ENCODE measurements at regions not wholly inside any gene's neighbourhood (a gene's known extent, or its start where the extent isn't known, plus 50 kb on each side); places are given as distances from the start of the nearest gene placed in this dataset.

DNA sequence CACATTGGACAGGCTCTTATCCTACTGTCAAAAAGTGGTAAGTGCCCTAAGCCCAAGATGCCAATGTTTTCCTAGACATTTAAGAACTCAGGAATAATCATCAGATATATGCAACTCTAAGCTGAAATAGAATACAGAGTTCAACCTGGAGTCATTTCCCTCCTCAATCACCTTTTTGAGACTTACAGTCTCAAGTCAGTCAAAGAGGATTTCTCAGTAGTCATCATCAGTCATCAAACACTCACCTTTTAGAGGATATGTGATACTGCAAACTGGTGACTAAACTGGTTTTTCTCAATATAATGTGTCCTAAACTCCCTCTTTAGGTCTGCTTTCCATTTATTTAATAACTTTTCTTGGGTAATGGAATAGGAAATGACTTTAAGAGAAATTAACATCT is 145.3 kb upstream of the ADAMTS5 start:
- Mint-ChIP-seq H3K4me1 (no peaks in the 10 kb centered on the region), H3K36me3 (no peaks in the 10 kb centered on the region), H3K27ac (no peak overlapping the region), H3K4me3 (no peak overlapping the region), H3K27me3 (ENCODE audit: insufficient read depth, low read depth) (no peaks in the 10 kb centered on the region), H3K9me3 (peaks cover 4% of the 10 kb centered on the region)
- no peak overlapping the region for H3K9ac ChIP-seq
- no peak overlapping the region for H3K4me3 ChIP-seq
- no peaks in the 10 kb centered on the region for H3K9me3 ChIP-seq (ENCODE audit: low read depth)
- TF ChIP-seq EZH2 (IDR thresholded peaks at IDR 0.05) (no peak), EZH2phosphoT487 (IDR thresholded peaks at IDR 0.05) (no peak)
- TF ChIP-seq, protein P1, sequence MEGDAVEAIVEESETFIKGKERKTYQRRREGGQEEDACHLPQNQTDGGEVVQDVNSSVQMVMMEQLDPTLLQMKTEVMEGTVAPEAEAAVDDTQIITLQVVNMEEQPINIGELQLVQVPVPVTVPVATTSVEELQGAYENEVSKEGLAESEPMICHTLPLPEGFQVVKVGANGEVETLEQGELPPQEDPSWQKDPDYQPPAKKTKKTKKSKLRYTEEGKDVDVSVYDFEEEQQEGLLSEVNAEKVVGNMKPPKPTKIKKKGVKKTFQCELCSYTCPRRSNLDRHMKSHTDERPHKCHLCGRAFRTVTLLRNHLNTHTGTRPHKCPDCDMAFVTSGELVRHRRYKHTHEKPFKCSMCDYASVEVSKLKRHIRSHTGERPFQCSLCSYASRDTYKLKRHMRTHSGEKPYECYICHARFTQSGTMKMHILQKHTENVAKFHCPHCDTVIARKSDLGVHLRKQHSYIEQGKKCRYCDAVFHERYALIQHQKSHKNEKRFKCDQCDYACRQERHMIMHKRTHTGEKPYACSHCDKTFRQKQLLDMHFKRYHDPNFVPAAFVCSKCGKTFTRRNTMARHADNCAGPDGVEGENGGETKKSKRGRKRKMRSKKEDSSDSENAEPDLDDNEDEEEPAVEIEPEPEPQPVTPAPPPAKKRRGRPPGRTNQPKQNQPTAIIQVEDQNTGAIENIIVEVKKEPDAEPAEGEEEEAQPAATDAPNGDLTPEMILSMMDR (IDR thresholded peaks at IDR 0.05), result no peak
- DNase-seq (ENCODE audit: low spot score), result no peak
- no peak overlapping the region for H3K4me2 ChIP-seq
- no peaks in the 10 kb centered on the region for H3K4me1 ChIP-seq
- no peaks in the 10 kb centered on the region for H3K36me3 ChIP-seq
- H3K27me3 ChIP-seq, result no peaks in the 10 kb centered on the region
- H3F3A ChIP-seq (ENCODE audit: low read depth), result no peaks in the 10 kb centered on the region
- no peaks in the 10 kb centered on the region for H4K20me1 ChIP-seq (ENCODE audit: low read depth)
- H3K79me2 ChIP-seq (ENCODE audit: low read depth), result no peaks in the 10 kb centered on the region
- no peak overlapping the region for H3K27ac ChIP-seq
- H2AFZ ChIP-seq (replicated peaks), result no peak overlapping the region

DNA sequence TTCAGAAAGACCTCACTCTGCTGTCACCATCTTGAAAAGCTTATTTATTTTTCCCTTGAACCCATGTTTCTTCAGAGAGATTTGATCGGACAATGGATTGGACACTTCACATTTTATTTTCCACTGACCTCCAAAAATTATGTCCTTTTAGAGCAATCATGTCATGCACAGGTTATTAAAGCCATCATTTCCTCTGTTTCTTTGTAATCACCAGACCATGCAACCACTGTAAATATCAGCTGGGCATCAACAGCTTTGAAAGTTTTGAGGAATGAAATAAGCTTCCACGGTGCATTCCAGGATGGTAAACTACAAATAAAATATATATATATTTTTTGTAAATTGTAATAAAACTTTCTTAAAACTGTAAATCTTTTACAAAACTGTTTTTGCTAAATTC is 144.1 kb upstream of the ADAMTS5 start:
- Histone ChIP-seq H4K20me1 (ENCODE audit: low read depth) (no peaks in the 10 kb centered on the region), H3K9ac (no peak overlapping the region), H3K4me3 (no peak overlapping the region), H3K27me3 (no peaks in the 10 kb centered on the region), H3K9me3 (ENCODE audit: low read depth) (no peaks in the 10 kb centered on the region), H3K36me3 (no peaks in the 10 kb centered on the region), H3K4me2 (no peak overlapping the region), H3F3A (ENCODE audit: low read depth) (no peaks in the 10 kb centered on the region), H3K79me2 (ENCODE audit: low read depth) (no peaks in the 10 kb centered on the region), H3K27ac (no peak overlapping the region), H2AFZ (replicated peaks) (no peak overlapping the region), H3K4me1 (no peaks in the 10 kb centered on the region)
- H3K9me3 Mint-ChIP-seq, result no peaks in the 10 kb centered on the region
- no peak overlapping the region for H3K27ac Mint-ChIP-seq
- TF ChIP-seq, protein P1 (IDR thresholded peaks at IDR 0.05), result no peak
- TF ChIP-seq EZH2phosphoT487 (IDR thresholded peaks at IDR 0.05) (no peak), EZH2 (IDR thresholded peaks at IDR 0.05) (no peak)
- H3K36me3 Mint-ChIP-seq, result no peaks in the 10 kb centered on the region
- DNase-seq (ENCODE audit: low spot score), result no peak
- no peaks in the 10 kb centered on the region for H3K4me1 Mint-ChIP-seq
- H3K27me3 Mint-ChIP-seq (ENCODE audit: insufficient read depth, low read depth), result no peaks in the 10 kb centered on the region
- no peak overlapping the region for H3K4me3 Mint-ChIP-seq

DNA sequence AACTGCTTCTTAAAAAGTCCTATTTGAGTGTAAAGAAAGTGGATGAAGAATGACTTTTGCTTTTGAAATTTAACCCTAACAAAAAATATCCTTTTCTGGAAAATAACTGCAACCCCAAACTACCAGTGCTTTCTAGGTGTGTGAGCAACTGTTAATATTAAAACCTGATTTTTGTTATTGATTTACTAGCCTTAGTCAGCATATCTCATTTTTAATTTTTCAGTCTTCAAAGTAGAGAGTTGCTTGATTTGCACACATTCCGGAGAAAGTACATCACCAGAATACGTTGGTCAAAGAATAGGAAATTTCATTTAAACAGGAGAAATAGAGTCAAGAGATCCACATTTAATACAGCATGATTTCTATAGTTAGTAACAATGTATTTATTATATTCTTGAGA is 141.8 kb upstream of the ADAMTS5 start:
- Histone ChIP-seq H3K79me2 (ENCODE audit: low read depth) (no peaks in the 10 kb centered on the region), H4K20me1 (ENCODE audit: low read depth) (no peaks in the 10 kb centered on the region), H3K27me3 (no peaks in the 10 kb centered on the region), H3F3A (ENCODE audit: low read depth) (no peaks in the 10 kb centered on the region), H3K4me3 (no peak overlapping the region), H3K36me3 (no peaks in the 10 kb centered on the region), H3K9ac (no peak overlapping the region), H3K4me1 (peaks cover 7% of the 10 kb centered on the region), H3K9me3 (ENCODE audit: low read depth) (no peaks in the 10 kb centered on the region), H2AFZ (replicated peaks) (no peak overlapping the region), H3K4me2 (no peak overlapping the region), H3K27ac (no peak overlapping the region)
- H3K27me3 Mint-ChIP-seq (ENCODE audit: insufficient read depth, low read depth), result no peaks in the 10 kb centered on the region
- H3K4me1 Mint-ChIP-seq, result no peaks in the 10 kb centered on the region
- no peaks in the 10 kb centered on the region for H3K36me3 Mint-ChIP-seq
- no peak overlapping the region for H3K27ac Mint-ChIP-seq
- no peak for DNase-seq (ENCODE audit: low spot score)
- H3K9me3 Mint-ChIP-seq, result no peaks in the 10 kb centered on the region
- TF ChIP-seq, protein P1 (IDR thresholded peaks at IDR 0.05), result no peak
- TF ChIP-seq EZH2 (IDR thresholded peaks at IDR 0.05) (no peak), EZH2phosphoT487 (IDR thresholded peaks at IDR 0.05) (no peak)
- H3K4me3 Mint-ChIP-seq, result no peak overlapping the region

DNA sequence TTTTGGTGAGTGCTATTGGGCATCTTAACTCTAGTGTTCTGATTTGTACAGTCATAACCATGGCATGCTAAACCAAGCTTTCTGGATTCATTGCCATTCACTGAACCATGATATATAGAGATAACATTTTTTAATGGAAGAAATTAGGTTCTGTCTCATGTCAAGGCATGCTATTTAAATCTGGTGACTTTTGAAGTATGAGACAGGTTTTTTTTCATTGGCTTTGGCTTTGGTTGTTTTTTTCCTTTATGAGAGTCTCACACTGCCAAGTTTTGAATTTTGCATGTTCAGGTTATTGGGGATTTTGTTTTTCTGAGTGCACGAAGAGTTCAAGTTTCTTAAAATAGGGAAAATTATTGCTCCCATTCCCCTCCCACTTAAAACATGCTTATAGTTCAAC is 141.3 kb upstream of the ADAMTS5 start:
- Histone ChIP-seq H3K9ac (no peak overlapping the region), H2AFZ (replicated peaks) (no peak overlapping the region), H3F3A (ENCODE audit: low read depth) (no peaks in the 10 kb centered on the region), H4K20me1 (ENCODE audit: low read depth) (no peaks in the 10 kb centered on the region), H3K27ac (no peak overlapping the region), H3K9me3 (ENCODE audit: low read depth) (no peaks in the 10 kb centered on the region), H3K36me3 (no peaks in the 10 kb centered on the region), H3K27me3 (no peaks in the 10 kb centered on the region), H3K79me2 (ENCODE audit: low read depth) (no peaks in the 10 kb centered on the region), H3K4me2 (no peak overlapping the region), H3K4me1 (peaks cover 7% of the 10 kb centered on the region), H3K4me3 (no peak overlapping the region)
- no peak overlapping the region for H3K27ac Mint-ChIP-seq
- no peak for TF ChIP-seq EZH2phosphoT487 (IDR thresholded peaks at IDR 0.05)
- TF ChIP-seq, protein P1 (IDR thresholded peaks at IDR 0.05), result no peak
- no peak for TF ChIP-seq EZH2 (IDR thresholded peaks at IDR 0.05)
- H3K9me3 Mint-ChIP-seq, result no peaks in the 10 kb centered on the region
- no peaks in the 10 kb centered on the region for H3K36me3 Mint-ChIP-seq
- no peaks in the 10 kb centered on the region for H3K27me3 Mint-ChIP-seq (ENCODE audit: insufficient read depth, low read depth)
- H3K4me1 Mint-ChIP-seq, result no peaks in the 10 kb centered on the region
- no peak for DNase-seq (ENCODE audit: low spot score)
- no peak overlapping the region for H3K4me3 Mint-ChIP-seq
